ENCODE measurements at regions not wholly inside any gene's neighbourhood (a gene's known extent, or its start where the extent isn't known, plus 50 kb on each side); places are given as distances from the start of the nearest gene placed in this dataset.
A peak's percentile ranks its signal among the peaks of the same experiment; 100 is the strongest.
"Not testable (repeated sequence)": the region's sequence is repeated elsewhere in the genome, so short reads cannot be mapped to it uniquely, and the experiment has no call there.

DNA sequence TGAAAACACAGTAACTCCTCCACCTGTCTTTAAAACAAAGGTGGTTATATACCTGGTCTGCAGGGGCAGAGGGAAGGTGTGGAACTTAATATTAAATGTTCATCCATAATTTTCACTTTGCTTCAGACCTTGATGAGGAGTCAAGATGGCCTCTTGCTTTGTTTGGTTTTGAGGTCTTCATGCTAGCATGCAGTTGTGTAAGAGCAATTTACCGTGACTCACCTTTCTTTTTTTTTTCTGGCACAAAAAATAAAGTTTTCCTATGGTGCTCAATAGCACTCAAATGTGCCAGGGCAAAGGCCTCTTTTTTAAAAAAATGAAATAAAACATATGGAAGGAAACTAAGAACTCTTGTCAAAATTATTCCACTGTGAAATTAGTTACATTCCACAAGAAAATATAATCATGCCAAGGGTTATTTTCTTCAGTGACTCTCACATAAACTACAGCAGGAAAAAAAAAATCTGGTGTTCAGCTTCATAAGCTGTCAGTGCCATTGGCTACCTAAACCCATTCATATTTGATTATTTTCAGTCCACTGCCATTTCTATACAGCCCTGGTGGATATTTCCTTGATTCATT, 128.2 kb downstream of the SLC7A11 start:
- DNase-seq (ENCODE audit: low spot score) = no peak
- in situ Hi-C loops (cut with HindIII; ENCODE audit: low sequenced_read_pairs) = no loop called here

DNA sequence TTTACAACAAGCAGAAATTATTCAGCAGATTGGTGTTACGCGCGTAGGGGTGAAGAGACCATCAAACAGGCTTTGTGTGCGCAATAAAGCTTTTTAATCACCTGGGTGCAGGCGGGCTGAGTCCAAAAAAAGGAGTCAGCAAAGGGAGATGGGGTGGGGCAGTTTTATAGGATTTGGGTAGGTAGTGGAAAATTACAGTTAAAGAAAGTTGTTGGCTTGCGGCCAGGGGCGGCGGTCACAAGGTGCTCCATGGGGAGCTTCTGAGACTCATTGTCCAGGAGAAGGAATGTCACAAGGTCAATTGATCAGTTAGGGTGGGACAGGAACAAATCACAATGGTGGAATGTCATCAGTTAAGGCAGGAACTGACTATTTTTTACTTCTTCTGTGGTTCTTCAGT, 129.3 kb downstream of the SLC7A11 start:
- in situ Hi-C loops (cut with HindIII; ENCODE audit: low sequenced_read_pairs) = not testable (repeated sequence)

DNA sequence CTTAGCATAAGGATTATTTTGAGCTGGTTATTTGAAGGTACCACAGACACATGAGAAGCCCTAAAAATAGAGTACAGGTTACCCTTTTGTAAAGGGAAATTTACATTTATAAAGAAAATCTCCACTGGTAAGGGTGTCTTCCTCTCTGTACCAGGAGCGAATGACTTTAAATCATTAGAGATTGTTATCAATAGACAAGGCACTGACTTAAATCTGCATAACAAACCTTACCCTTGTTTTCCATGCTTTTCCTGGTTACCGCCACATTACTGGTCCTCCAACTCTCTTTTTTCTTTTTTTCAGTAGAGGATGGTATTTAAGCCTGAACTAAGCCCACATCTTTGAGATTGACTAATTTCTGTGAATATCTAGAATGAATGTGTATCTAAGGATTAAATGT, 129.8 kb downstream of the SLC7A11 start:
- in situ Hi-C loops (cut with HindIII; ENCODE audit: low sequenced_read_pairs) = no loop called here
- no peak for DNase-seq (ENCODE audit: low spot score)

More for the DNA sequence above, 129.3 kb downstream of the SLC7A11 start:
- DNase-seq (ENCODE audit: low spot score) = not testable (repeated sequence)

DNA sequence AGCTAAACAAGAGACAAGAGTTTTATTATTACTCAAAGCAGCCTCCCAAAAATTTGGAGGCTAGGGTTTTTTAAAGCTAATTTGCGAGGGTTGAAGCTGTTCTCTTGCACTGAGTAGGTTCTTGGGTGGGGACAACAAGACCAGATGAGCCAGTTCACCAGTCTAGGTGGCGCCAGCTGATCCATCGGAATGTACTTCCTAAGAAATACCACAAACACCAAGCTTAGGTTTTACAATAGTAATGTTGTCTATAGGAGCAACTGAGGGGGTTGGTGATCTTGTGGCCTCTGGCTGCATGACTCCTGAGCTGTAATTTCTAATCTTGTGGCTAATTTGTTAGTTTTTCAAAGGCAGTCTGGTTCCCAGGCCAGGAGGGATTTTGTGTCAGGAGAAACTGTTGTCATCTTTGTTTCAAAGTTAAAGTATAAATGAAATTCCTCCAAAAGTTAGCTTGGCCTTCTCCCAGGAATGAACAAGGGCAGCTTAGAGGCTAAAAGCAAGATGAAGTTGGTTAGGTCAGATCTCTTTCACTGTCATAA, 130.6 kb downstream of the SLC7A11 start:
- peak; percentile 61 for DNase-seq (ENCODE audit: low spot score)
- in situ Hi-C loops (cut with HindIII; ENCODE audit: low sequenced_read_pairs) = no loop called here

DNA sequence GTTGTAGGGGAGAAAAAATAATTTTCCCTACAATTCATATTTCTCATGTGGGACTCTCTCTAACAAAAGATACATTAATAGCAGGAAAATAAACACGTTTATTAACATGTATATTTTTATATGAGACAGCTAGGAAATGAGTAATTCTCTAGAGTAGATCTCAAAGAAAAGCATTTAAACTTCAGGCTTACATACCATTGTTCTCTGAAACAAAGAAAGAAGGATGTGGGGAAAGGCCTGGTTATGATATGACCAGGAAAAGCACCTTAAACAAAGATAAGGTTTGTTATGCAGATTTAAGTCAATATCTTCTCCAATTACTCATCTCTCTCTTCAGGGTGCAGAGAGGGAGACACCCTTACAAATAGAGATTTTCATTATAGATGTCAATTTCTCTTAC, 131.3 kb downstream of the SLC7A11 start:
- DNase-seq (ENCODE audit: low spot score) = no peak
- in situ Hi-C loops (cut with HindIII; ENCODE audit: low sequenced_read_pairs) = no loop called here

DNA sequence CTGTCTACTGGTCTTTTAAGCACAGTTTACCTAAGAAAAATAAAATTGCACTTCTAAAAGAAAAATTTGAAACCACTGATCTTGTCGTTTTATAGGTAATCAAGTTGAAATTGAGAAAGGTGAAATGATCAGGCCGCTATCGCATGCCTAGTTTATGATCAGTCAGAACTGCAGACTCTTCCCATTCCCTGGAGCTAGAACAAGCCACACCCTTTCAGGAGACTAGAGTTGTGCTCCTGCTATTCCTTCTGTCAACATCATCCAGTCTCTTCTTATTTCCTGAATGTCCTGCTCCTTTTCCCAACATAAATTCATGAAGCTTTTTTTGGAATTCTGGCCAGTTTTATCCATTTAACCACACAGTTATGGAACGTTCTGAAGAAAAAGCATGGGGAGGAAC, 135.1 kb downstream of the SLC7A11 start:
- DNase-seq (ENCODE audit: low spot score) = no peak
- in situ Hi-C loops (cut with HindIII; ENCODE audit: low sequenced_read_pairs) = no loop called here

DNA sequence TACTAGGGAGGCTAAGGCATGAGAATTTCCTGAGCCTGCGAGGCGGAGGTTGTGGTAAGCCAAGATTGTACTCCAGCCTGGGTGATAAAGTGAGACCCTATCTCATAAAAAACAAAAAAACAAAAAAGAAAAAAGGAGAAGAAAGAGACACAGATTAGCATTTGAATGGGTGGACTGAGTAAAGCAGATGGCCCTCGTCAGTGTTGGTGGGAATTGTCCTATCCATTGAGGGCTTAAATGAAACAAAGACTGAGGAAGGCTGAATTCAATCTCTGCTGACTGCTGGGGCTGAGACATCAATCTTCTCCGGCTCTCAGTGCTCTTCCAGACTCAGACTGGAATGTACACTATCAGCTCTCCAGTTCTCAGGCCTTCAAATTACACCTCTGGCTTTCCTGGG, 136.8 kb downstream of the SLC7A11 start:
- peak; percentile 32 for DNase-seq (ENCODE audit: low spot score)
- in situ Hi-C loops (cut with HindIII; ENCODE audit: low sequenced_read_pairs) = no loop called here

DNA sequence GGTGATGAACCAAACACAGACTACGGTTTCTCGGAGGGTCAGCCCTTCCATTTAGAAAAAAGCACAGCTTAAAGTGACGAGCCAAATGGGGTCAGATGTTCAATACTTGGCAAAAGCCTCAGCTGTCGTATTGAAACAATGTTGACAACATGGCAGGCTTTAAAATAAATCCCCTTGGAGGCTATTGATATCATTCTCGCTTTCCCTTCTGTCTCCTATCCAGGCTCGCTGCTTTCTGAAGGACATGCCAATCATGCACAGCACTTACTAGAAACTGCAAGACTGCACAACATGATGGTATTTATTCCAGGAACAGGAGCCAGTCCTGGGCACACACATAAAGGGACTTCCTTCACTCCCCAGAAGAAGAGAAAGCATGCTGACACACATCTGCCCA, 137.9 kb downstream of the SLC7A11 start:
- in situ Hi-C loops (cut with HindIII; ENCODE audit: low sequenced_read_pairs) = no loop called here
- peak; percentile 30 for DNase-seq (ENCODE audit: low spot score)

DNA sequence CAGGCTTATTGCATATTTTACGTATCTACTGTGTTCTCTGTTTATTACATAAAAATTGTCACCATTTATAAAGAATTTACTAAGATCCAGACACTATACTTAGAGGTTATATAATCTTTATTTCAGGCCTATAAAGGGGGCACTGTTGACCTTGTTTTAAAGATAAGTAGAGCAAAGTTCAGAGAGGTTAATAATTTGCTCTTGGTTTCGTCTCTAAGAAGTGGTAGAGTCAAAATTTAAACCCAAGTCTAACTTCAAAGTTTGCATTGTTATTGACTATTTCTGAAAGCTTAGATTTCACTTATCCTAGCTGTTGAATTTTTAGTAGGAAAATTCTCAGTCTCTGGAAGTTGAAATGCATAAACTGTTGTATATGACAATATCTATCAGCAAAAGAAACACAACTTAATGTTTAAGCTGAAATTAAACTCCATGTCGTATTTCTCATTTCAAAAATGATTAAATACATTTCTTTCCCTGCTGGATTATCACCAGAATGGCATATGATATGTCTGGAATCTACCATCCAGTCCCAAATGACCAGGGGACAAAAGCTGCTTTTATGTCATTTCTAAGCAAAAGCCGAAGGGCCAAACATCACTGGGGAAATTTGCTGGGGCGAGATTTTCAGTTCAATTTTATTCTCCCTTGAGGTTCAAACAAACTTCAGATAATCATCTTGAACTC, 138.4 kb downstream of the SLC7A11 start:
- DNase-seq (ENCODE audit: low spot score) = no peak
- in situ Hi-C loops (cut with HindIII; ENCODE audit: low sequenced_read_pairs) = no loop called here

DNA sequence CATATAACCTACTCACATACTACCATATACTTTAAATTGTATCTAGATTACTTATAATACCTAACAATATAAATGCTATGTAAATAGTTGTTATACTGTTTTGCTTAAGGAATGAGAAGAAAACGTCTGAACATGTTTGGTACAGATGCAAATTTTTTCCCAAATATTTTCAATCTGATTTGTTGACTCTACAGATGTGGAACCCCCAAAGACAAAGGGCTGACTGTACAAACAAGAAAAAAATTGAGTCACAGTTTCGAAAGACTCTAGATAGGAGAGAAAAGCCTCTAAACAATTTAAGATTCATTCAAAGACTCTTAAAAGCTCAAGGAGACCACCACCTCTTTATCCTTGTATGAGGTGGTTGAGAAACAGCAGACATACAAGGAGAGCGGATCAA, 142.8 kb downstream of the SLC7A11 start:
- no peak for DNase-seq (ENCODE audit: low spot score)
- in situ Hi-C loops (cut with HindIII; ENCODE audit: low sequenced_read_pairs) = no loop called here

DNA sequence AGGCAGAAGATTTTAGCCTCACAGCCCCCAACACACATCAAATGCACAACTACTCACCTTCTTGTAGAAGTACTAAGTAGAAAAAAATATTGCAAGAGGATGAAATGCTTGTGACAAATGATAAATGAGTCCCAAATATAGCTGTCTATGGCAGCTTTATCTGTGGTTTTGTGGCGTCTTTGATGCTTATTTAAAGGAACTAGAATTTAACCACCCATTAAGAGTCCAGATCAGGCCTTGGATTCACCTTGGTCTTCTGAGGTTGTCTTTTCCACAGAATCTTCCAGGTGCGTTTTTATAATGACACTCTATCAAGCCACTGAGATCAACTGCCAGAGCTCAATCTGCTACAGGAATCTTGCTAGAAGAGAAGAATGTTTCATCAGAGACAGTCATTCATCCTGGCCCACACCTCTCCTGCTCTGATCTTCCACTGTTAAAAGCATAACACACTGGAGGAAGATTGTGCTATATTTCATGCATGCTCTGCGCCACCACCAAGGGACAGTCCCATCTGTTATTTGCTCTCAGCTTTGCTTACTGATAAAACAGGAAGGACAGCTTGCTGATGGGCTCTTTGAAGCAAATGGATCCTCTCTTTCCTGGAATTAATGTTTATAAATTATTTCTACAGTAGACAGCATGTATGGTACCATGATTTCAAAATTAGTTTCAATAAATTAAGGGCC, 144.1 kb downstream of the SLC7A11 start:
- in situ Hi-C loops (cut with HindIII; ENCODE audit: low sequenced_read_pairs) = no loop called here

DNA sequence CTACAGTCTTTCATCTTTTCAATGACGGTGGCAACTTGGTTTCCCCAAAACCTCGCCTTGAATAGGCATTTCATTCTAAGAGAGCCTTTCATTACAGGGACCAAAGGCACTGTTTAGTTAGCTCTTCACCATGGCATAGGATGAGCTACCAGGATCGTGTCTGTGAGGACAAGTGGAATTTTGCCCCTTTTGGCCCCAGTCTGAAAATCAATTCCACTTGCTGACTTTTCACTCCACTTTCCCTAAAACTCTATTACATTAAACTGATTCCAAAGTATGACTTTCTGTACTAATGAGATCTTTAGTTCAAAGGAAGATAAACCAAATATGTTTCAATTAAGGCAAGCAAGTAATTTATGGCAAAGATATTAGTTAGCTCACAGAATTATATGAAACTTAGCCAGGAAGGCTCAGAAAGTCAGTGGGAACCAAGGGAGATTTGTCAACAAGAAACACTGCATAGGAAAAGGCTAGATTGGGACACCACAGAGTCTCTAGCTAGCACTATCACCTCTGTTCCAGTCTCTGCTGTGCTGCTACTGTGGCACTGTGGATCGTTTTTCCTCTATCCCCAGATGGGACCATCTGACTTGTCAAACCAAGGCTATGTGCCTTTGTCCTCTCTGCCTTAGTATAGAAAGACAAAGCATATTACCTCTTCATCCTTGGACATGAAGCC, 145.6 kb downstream of the SLC7A11 start:
- in situ Hi-C loops (cut with HindIII; ENCODE audit: low sequenced_read_pairs) = no loop called here
- no peak for DNase-seq (ENCODE audit: low spot score)

More for the DNA sequence above, 144.1 kb downstream of the SLC7A11 start:
- peak; percentile 71 for DNase-seq (ENCODE audit: low spot score)

DNA sequence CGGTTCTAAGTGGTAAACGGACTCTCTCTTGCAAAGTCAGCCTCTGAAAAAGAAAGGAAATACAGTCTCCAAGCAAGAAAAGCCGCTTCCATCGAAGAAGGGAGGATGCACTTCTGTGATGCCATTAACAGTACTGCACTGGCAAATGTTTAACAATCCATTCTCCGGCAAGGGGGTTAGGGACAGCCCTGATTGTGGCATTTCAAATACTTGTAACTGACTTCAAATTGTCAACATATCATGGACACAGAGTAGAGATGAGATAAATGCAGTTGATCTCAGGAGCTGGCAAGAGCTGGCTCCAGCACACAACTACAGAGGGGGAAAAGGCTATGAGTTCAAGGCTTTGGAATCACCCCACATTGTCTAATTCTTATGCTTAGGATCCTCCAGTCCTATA, 146.8 kb downstream of the SLC7A11 start:
- no peak for DNase-seq (ENCODE audit: low spot score)
- in situ Hi-C loops (cut with HindIII; ENCODE audit: low sequenced_read_pairs) = no loop called here

DNA sequence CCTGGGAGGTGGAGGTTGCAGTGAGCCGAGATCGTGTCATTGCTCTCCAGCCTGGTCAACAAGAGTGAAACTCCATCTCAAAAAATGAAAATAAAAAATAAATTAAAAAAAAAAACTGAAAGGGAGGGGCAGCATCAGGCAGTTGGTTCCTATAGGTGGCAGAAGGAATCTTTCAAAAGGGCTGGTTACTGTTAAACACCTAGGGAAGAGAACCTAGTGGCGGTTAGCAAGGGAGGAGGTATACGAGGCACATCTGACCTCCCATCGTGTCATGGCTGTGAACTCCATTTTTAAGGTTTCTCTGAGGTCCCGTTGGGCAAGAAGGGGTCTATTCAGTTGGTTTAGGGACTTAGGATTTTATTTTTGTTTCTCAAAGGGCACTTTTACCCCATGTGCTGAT, 150.1 kb downstream of the SLC7A11 start:
- in situ Hi-C loops (cut with HindIII; ENCODE audit: low sequenced_read_pairs) = no loop called here
- no peak for DNase-seq (ENCODE audit: low spot score)

DNA sequence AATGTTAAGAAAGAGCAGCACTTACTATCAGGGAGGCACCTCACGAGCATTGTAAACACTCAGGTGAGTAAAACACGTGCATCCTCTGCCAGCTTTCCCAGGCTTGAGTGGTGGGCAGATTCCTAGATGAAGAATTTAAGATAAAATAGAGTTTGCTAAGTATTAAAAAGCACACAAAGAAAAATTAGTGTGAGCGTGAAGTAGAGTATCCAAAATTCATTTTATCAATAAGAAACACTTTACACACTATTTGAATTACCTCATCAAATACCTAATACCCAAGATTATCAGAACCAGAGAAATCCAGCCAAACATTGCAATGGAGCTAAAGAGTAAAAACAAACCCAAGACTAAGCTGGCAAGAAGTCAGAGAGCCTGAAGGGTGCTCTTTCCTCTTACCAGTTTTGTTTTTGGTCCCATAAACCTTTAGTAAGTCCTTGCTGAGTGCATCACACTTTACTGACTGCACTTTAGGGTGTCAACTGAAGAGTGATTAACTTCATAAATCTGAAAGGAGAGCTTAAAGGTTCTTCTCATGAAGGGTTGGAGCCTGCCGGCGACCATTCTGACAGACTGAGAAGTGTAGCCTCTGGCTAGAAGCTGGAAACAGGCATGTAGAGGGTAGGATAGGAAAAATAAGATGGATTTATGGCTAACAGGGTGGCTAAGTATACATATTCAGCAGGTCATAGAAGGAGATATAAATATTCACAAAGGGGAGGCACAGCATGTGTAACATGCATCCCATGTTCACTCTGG, 151.1 kb downstream of the SLC7A11 start:
- in situ Hi-C loops (cut with HindIII; ENCODE audit: low sequenced_read_pairs) = no loop called here
- no peak for DNase-seq (ENCODE audit: low spot score)

DNA sequence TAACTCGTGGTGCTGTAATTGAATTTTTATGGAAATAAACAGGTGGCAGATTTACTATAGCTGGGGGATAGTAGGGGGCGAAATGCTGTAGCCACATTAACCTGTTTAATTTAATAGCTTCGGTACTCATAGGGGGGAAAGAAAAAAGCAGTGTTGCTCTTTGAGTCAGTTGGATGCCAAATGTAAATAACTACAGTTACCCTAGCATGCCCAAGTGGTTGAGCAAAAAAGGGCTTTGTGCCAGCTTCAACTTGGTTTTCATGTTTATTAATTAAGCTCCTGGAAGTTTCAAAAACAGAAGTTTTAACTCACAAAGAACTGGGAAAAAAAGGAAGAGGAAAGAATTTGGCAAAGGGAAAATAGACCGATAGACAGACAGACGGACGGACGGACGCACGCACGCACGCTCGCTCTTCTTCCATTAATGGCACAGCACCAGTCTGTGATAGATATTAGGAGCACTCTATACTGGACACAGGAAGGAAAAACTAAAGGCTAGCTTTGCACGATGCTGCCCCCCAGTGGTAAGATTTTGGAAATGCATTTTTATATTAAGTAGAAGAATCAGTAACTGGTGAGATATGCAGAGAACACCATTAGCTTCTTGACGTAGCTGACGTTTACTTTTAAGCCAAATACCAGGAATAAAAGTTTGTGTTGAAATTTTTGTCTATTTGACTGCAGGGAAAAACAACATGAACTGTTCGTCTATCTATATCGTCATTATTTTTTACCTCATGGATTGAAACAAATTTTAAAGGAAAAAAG, 151.8 kb downstream of the SLC7A11 start:
- in situ Hi-C loops (cut with HindIII; ENCODE audit: low sequenced_read_pairs) = no loop called here
- DNase-seq (ENCODE audit: low spot score) = peak; percentile 79

DNA sequence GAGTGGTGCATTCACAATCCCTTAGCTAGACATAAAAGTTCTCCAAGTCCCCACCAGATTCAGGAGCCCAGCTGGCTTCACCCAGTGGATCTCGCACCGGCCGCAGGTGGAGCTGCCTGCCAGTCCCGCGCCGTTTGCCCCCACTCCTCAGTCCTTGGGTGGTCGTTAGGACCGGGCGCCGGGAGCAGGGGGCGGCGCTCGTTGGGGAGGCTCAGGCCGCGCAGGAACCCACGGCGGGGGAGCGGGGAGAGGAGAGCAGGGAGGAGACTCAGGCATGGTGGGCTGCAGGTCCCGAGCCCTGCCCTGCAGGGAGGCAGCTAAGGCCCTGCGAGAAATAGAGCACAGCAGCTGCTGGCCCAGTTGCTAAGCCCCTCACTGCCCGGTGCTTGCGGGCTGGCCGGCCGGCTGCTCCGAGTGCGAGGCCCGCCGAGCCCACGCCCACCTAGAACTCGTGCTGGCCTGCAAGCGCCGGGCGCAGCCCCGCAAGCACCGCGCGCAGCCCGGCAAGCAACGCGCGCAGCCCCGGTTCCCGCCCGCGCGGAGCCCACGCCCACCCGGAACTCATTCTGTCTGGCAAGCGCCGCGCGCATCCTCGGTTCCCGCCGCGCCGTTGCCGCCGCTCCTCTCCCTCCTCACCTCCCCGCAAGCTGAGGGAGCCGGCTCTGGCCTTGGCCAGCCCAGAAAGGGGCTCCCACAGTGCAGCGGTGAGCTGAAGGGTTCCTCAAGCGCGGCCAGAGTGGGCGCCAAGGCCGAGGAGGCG, 153.5 kb downstream of the SLC7A11 start:
- no peak for DNase-seq (ENCODE audit: low spot score)
- in situ Hi-C loops (cut with HindIII; ENCODE audit: low sequenced_read_pairs) = no loop called here

All from G401 (cell line).